Panc1 (cell line): ENCODE measurements at regions not wholly inside any gene's neighbourhood (a gene's known extent, or its start where the extent isn't known, plus 50 kb on each side); places are given as distances from the start of the nearest gene placed in this dataset.

Experiments
- POLR2AphosphoS5 ChIP-seq: IDR thresholded peaks from 2 replicates; pipeline ENCODE4 v1.6.1; 2012; ENCODE audit warnings: mild to moderate bottlenecking, low read depth, low read length, moderate library complexity
- TF ChIP-seq, protein P1 (sequence below): fragments of 450-650 bp; IDR thresholded peaks from 2 replicates; pipeline ENCODE4 v1.5.1; 2017; ENCODE audit warnings: mild to moderate bottlenecking
- TF ChIP-seq, protein P2 (sequence below), 2 experiments: IDR thresholded peaks; 2 replicates each; pipeline ENCODE4 v1.6.1; 2011 to 2012; ENCODE audit warnings: low read depth in 2 of 2, control low read depth in 1 of 2, low read length in 1 of 2, mild to moderate bottlenecking in 1 of 2, moderate library complexity in 1 of 2; ENCODE audit not compliant: insufficient read depth in 1 of 2

DNA sequence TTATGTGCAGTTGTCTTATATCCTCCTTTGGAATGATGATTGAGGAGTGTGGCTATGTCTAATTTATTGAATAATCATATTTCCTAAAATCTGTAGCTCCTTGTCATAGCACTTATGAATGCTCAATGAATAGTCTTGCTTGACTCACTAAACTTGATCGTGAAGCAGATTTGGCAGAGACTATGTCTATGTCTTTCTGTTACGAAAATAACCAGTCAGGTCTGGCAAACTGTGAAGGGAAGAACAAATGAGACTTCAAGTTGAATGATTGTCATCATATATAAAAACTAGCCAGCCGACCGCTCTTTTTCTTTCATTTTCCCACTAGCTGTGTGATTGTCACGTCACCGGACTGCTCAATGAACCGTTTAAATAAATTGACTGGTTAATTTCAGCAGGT lies 1303.9 kb upstream of the GJE1 start:
- TF ChIP-seq, protein P1, sequence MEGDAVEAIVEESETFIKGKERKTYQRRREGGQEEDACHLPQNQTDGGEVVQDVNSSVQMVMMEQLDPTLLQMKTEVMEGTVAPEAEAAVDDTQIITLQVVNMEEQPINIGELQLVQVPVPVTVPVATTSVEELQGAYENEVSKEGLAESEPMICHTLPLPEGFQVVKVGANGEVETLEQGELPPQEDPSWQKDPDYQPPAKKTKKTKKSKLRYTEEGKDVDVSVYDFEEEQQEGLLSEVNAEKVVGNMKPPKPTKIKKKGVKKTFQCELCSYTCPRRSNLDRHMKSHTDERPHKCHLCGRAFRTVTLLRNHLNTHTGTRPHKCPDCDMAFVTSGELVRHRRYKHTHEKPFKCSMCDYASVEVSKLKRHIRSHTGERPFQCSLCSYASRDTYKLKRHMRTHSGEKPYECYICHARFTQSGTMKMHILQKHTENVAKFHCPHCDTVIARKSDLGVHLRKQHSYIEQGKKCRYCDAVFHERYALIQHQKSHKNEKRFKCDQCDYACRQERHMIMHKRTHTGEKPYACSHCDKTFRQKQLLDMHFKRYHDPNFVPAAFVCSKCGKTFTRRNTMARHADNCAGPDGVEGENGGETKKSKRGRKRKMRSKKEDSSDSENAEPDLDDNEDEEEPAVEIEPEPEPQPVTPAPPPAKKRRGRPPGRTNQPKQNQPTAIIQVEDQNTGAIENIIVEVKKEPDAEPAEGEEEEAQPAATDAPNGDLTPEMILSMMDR: no peak
- TF ChIP-seq POLR2AphosphoS5: no peak
- TF ChIP-seq, protein P2, sequence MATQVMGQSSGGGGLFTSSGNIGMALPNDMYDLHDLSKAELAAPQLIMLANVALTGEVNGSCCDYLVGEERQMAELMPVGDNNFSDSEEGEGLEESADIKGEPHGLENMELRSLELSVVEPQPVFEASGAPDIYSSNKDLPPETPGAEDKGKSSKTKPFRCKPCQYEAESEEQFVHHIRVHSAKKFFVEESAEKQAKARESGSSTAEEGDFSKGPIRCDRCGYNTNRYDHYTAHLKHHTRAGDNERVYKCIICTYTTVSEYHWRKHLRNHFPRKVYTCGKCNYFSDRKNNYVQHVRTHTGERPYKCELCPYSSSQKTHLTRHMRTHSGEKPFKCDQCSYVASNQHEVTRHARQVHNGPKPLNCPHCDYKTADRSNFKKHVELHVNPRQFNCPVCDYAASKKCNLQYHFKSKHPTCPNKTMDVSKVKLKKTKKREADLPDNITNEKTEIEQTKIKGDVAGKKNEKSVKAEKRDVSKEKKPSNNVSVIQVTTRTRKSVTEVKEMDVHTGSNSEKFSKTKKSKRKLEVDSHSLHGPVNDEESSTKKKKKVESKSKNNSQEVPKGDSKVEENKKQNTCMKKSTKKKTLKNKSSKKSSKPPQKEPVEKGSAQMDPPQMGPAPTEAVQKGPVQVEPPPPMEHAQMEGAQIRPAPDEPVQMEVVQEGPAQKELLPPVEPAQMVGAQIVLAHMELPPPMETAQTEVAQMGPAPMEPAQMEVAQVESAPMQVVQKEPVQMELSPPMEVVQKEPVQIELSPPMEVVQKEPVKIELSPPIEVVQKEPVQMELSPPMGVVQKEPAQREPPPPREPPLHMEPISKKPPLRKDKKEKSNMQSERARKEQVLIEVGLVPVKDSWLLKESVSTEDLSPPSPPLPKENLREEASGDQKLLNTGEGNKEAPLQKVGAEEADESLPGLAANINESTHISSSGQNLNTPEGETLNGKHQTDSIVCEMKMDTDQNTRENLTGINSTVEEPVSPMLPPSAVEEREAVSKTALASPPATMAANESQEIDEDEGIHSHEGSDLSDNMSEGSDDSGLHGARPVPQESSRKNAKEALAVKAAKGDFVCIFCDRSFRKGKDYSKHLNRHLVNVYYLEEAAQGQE (IDR thresholded peaks at IDR 0.05; ENCODE audit: insufficient read depth in 1 of 2, low read depth in 2 of 2, low read length in 1 of 2): no peak
